Prostate gland (tissue), 2 donors: ENCODE measurements at regions not wholly inside any gene's neighbourhood (a gene's known extent, or its start where the extent isn't known, plus 50 kb on each side); places are given as distances from the start of the nearest gene placed in this dataset.
"Not testable (repeated sequence)": the region's sequence is repeated elsewhere in the genome, so short reads cannot be mapped to it uniquely, and the experiment has no call there.

Experiments used
- DNase-seq: peaks from one replicate; pipeline ENCODE4 v3.0.0-alpha.2; 2019; ENCODE audit warnings: low spot score
- H3K27ac ChIP-seq, 2 donors: fragments of 200-600 bp; sonication (generic); 2 replicates each; pipeline ENCODE4 v1.5.1; 2017 to 2019
- H3K27me3 ChIP-seq: fragments of 200-600 bp; sonication (generic); replicated peaks from 2 replicates; pipeline ENCODE4 v1.5.1; 2019; ENCODE audit not compliant: insufficient read depth
- H3K36me3 ChIP-seq, 2 donors: fragments of 200-600 bp; sonication (generic); 1 replicate in 1 of 2; 2 replicates in 1 of 2; pipeline versions ENCODE4 v1.5.1 to v1.8.1; 2017 to 2019
- H3K4me1 ChIP-seq: fragments of 200-600 bp; sonication (generic); replicated peaks from 2 replicates; pipeline ENCODE4 v1.5.1; 2019
- H3K4me3 ChIP-seq, 2 donors: fragments of 200-600 bp; sonication (generic); 2 replicates each; pipeline ENCODE4 v1.5.1; 2017 to 2019
- H3K9me3 ChIP-seq: fragments of 200-600 bp; sonication (generic); 2 replicates; pipeline ENCODE4 v1.5.1; 2017
- CTCF ChIP-seq, 4 experiments: fragments of 200-600 bp in 2 of 4; fragments of 450-650 bp in 2 of 4; sonication (generic) in 2 of 4; IDR thresholded peaks; 1 replicate in 3 of 4; 2 replicates in 1 of 4; pipeline ENCODE4 v1.5.1; 2016 to 2019; ENCODE audit warnings: antibody characterized with exemption in 4 of 4, mild to moderate bottlenecking in 2 of 4, moderate library complexity in 2 of 4
- POLR2A ChIP-seq: fragments of 450-650 bp; IDR thresholded peaks from one replicate; pipeline ENCODE4 v1.6.1; 2016; ENCODE audit warnings: antibody characterized with exemption, mild to moderate bottlenecking
- POLR2AphosphoS5 ChIP-seq: sonication (generic); formaldehyde crosslinking; IDR thresholded peaks from one replicate; pipeline ENCODE4 v1.6.1; 2017; ENCODE audit warnings: antibody characterized with exemption
- WGBS: methylation state at CpG from one replicate; pipeline ENCODE4 v1.1.5; 2018; 5-methylcytosine and 5-hydroxymethylcytosine counted together
- intact Hi-C: fragments of 100-400 bp; cut with DNase I; formaldehyde crosslinking; loops from one replicate; pipeline ENCODE4 v1.14.2; 2022

- Histone ChIP-seq H3K27ac (no peak overlapping the region), H3K9me3 (no peaks in the 10 kb centered on the region), H3K27me3 (no peaks in the 10 kb centered on the region), H3K4me3 (no peak overlapping the region), H3K4me1 (no peaks in the 10 kb centered on the region), H3K36me3 (no peaks in the 10 kb centered on the region)
- intact Hi-C loops = no loop called here
- DNase-seq = no peak
- 38% methylated on average over 1 of the region's 1 CpG for WGBS
- no peak for TF ChIP-seq POLR2A
- no peak for TF ChIP-seq POLR2AphosphoS5
- no peak for TF ChIP-seq CTCF (IDR thresholded peaks at IDR 0.05)
Measured at GRCh38 chr11:86172894-86173293, 71.7 kb upstream of the EED start.

GRCh38 chr11:86171627-86172026 lies 72.9 kb upstream of the EED start:
- no peak for DNase-seq
- TF ChIP-seq POLR2A (no peak), CTCF (IDR thresholded peaks at IDR 0.05) (no peak), POLR2AphosphoS5 (no peak)
- 95% methylated on average over 4 of the region's 4 CpGs for WGBS
- no peak overlapping the region for H3K27ac ChIP-seq
- no peaks in the 10 kb centered on the region for H3K27me3 ChIP-seq
- no peak overlapping the region for H3K4me3 ChIP-seq
- no peaks in the 10 kb centered on the region for H3K36me3 ChIP-seq
- intact Hi-C loops = no loop called here
- no peaks in the 10 kb centered on the region for H3K4me1 ChIP-seq
- no peaks in the 10 kb centered on the region for H3K9me3 ChIP-seq

GRCh38 chr11:86167499-86168164 lies 76.9 kb upstream of the EED start:
- 69% methylated on average over 4 of the region's 4 CpGs for WGBS
- no peak overlapping the region for H3K4me3 ChIP-seq
- H3K27ac ChIP-seq = no peak overlapping the region
- no peak for DNase-seq
- H3K9me3 ChIP-seq = no peaks in the 10 kb centered on the region
- TF ChIP-seq CTCF (IDR thresholded peaks at IDR 0.05) (no peak), POLR2AphosphoS5 (no peak), POLR2A (no peak)
- intact Hi-C loops = no loop called here
- H3K4me1 ChIP-seq = no peaks in the 10 kb centered on the region
- no peaks in the 10 kb centered on the region for H3K27me3 ChIP-seq
- no peaks in the 10 kb centered on the region for H3K36me3 ChIP-seq

GRCh38 chr11:86166287-86166686 lies 78.3 kb upstream of the EED start:
- H3K36me3 ChIP-seq, H3K4me3 ChIP-seq, H3K27ac ChIP-seq, H3K9me3 ChIP-seq, H3K4me1 ChIP-seq, H3K27me3 ChIP-seq, DNase-seq, intact Hi-C loops: not testable (repeated sequence)
- WGBS = 100% methylated on average over 1 of the region's 1 CpG

DNA sequence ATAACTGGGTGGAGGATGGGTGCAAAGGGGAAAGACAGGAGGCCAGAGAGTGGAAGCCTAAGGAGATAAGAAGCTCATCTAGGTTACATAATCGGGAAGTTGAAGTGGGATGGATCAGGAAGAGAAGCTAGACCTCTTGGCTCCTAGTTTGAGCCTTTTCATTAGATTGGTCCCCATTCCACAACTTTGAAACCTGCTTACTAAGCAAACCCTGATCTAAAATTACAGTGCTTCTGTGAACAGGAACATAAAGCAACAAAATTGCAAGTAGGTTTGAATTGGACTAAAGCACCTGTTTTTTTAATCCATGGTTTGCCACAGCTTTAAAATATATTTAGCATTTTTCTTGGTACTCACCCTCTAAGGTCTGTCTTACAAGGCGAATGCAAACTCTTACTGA lies 80.4 kb upstream of the EED start:
- WGBS = 99% methylated on average over 2 of the region's 2 CpGs
- TF ChIP-seq POLR2A = no peak
- no peak for TF ChIP-seq CTCF (IDR thresholded peaks at IDR 0.05)
- no peak for TF ChIP-seq POLR2AphosphoS5
- intact Hi-C loops = no loop called here

DNA sequence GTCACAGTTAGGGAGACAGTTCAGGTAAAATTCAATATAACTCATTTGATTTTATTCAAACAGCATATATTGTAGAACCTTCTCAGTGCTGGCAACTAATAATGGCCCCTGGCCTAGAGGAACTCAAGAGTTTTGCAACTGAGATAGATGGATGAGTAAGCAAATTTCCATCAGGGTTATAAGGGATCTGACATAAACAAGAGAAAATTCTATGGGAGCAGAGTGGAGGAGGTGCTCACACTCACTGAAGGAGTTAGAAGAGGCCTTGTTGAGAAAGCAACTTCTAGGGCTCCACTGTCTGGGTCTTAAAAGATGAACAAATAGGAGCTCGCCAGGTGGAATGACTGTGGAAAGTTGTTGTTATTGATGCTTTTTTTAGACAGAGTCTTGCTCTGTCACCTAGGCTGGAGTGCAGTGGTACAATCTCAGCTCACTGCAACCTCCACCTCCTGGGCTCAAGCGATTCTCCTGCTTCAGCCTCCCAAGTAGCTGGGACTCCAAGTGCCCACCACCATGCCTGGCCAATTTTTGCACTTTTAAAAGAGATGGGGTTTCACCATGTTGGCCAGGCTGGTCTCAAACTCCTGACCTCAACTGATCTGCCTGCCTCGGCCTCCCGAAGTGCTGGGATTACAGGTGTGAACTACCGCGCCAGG lies 81.2 kb upstream of the EED start:
- H3K27me3 ChIP-seq, DNase-seq, H3K4me1 ChIP-seq, H3K9me3 ChIP-seq, H3K36me3 ChIP-seq, intact Hi-C loops, H3K4me3 ChIP-seq, H3K27ac ChIP-seq: not testable (repeated sequence)
- 91% methylated on average over 6 of the region's 6 CpGs for WGBS

More for the DNA sequence above, 80.4 kb upstream of the EED start:
- Histone ChIP-seq H3K27me3 (no peaks in the 10 kb centered on the region), H3K27ac (no peak overlapping the region), H3K9me3 (no peaks in the 10 kb centered on the region), H3K36me3 (no peaks in the 10 kb centered on the region), H3K4me3 (no peak overlapping the region), H3K4me1 (peaks cover 6% of the 10 kb centered on the region)
- no peak for DNase-seq
